Sigmoid colon (tissue), 4 donors: ENCODE measurements at regions not wholly inside any gene's neighbourhood (a gene's known extent, or its start where the extent isn't known, plus 50 kb on each side); places are given as distances from the start of the nearest gene placed in this dataset.

Experiments used
- EP300 ChIP-seq, 4 donors: sonication (generic); formaldehyde crosslinking; IDR thresholded peaks; one replicate each; pipeline ENCODE4 v1.6.1; 2017; ENCODE audit warnings: antibody characterized with exemption in 4 of 4
- POLR2A ChIP-seq, 2 donors: fragments of 450-650 bp; IDR thresholded peaks; one replicate each; pipeline ENCODE4 v1.6.1; 2016; ENCODE audit warnings: antibody characterized with exemption in 2 of 2, mild to moderate bottlenecking in 2 of 2, moderate library complexity in 2 of 2
- POLR2AphosphoS5 ChIP-seq, 4 donors: sonication (generic); formaldehyde crosslinking; IDR thresholded peaks; one replicate each; pipeline ENCODE4 v1.6.1; 2017; ENCODE audit warnings: antibody characterized with exemption in 4 of 4
- TF ChIP-seq, protein P1 (sequence below), 4 experiments: fragments of 450-650 bp in 3 of 4; fragments of 200-600 bp in 1 of 4; IDR thresholded peaks; one replicate each; pipeline ENCODE4 v1.5.1; 2016 to 2019; ENCODE audit warnings: antibody characterized with exemption in 4 of 4, mild to moderate bottlenecking in 3 of 4, moderate library complexity in 2 of 4

DNA sequence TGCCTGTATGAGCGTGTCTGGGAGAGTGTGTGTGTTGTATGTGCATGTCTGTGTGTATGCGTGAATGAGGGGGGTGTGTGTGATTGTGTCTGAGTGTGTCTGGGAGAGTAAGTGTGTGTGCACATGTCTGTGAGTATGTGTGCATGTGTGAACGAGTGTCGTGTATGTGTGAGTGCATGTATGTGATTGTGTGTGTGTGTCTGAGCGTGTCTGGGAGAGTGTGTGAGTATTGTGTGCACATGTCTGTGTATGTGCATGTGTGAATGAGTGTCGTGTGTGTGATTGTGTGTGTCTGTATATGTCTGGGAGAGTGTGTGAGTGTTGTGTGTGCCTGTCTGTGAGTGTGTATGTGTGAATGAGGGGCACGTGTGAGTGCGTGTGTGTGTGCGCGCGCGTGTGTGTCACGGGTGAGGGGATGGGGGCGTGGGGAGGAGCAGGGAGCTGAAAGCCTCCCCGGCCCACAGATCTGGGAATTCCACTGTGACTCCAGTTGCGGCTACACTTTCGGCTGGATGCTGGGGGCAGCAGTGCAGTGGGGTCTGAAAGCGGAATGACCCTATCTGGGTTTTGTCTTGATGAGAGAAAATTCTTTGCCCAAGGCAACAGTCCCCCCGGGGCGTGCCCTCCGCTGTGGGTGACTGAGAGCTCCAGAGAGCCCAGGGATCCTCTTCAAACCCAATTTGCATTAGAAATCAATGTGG, 138.1 kb upstream of the MED13L start:
- TF ChIP-seq, protein P1, sequence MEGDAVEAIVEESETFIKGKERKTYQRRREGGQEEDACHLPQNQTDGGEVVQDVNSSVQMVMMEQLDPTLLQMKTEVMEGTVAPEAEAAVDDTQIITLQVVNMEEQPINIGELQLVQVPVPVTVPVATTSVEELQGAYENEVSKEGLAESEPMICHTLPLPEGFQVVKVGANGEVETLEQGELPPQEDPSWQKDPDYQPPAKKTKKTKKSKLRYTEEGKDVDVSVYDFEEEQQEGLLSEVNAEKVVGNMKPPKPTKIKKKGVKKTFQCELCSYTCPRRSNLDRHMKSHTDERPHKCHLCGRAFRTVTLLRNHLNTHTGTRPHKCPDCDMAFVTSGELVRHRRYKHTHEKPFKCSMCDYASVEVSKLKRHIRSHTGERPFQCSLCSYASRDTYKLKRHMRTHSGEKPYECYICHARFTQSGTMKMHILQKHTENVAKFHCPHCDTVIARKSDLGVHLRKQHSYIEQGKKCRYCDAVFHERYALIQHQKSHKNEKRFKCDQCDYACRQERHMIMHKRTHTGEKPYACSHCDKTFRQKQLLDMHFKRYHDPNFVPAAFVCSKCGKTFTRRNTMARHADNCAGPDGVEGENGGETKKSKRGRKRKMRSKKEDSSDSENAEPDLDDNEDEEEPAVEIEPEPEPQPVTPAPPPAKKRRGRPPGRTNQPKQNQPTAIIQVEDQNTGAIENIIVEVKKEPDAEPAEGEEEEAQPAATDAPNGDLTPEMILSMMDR (IDR thresholded peaks at IDR 0.05) = no peak
- TF ChIP-seq POLR2AphosphoS5 (IDR thresholded peaks at IDR 0.05) = no peak
- no peak for TF ChIP-seq POLR2A (IDR thresholded peaks at IDR 0.05)
- TF ChIP-seq EP300 (IDR thresholded peaks at IDR 0.05) = no peak
